Stimulated activated CD4-positive, alpha-beta T cell treated with anti-CD3 and anti-CD28 coated beads, Interleukin-12 subunit alpha, Interleukin-12 subunit beta, amount 100 ng/mL, for 4 hours (primary cell): ENCODE measurements at regions not wholly inside any gene's neighbourhood (a gene's known extent, or its start where the extent isn't known, plus 50 kb on each side); places are given as distances from the start of the nearest gene placed in this dataset.

Experiments
- DNase-seq: peaks from one replicate; pipeline ENCODE4 v3.0.0-alpha.2; 2020

DNA sequence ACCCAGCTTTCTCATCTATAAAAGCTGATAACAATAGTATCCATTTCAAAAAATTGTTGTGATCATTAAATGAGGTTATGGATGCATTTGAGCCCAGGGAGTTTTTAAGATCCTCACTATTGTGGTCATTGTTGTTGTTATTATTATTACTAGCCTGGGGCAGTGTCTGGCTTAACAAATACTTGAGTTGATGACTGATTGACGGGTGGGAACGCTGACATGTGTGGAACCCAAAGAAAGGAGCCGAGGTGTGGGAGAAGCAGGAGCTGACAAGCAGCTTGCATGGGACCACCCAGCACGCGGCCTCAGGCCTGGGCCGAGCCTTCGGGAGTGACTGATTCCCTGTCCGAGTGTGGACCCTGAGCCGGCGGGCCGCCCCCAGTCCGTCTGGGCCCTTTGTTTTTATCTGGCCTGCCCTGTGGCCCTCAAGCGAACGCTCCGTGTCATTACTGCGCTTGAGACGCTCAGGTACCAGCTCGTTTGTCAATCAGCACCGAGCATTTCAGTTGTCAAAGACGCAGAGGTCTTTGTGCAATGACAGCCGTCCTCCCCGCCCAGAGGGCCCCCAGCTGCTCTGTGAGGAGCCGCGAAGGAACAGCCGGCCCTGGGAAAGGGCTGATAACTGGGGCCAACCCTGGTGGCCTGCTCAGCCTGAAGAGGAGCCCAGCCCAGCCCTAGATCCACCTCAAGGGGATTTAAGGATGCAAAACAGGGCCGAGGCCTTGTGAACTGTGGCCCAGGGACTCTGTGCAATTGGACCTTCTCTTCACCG, 132.9 kb upstream of the FOXF1 start:
- no peak for DNase-seq

DNA sequence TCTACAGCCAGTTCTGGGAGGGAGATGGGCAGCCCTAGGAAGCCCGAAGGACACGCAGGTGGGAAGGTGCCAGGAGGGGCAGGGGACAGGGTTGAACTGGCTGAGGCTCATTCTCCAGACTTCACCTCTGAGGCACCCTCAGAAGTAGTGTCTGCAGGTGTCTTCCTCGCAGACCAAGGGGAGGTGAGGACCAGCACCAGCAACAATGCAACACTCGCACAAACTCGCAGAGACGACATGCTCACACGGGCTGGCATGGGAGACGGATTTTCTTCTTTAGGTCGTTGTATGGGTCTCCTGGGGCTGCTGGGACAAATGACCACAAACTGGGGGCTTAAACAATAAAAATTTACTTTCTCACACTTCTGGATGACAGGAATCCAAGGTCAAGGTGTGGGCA, 132.2 kb upstream of the FOXF1 start:
- DNase-seq, result no peak

DNA sequence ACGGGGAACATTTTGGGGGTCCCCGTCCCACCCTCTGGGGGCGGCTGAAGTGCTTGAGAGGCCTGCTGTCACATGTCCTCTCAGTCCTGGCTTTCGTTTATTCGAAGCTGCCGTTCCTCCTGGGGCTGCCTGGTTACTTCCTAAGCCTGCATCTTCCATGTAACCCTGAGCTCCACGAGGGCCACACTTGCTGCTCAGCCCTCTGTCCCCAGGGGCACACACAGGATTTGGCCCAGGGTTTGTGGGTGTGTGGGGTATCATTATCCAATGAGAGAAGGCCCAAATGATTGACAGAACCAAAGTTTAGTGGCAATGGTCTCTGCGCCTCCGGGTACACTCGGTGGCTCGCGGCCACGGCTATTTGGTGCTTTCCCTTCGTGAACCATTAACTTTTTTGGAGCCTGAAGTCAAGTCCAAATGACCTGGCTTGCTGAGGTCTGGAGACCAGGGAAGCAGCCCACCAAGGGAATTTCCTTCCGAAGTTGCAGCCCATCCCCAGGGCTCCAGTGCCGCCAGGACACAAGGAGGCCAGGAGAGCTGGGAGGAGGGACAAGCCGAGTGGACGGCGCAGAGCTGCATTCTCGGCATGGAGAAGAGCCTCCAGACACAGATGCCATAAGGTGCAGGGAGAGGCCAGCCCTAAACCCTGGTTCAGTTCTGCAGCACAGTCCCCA, 131.4 kb upstream of the FOXF1 start:
- DNase-seq, result no peak

DNA sequence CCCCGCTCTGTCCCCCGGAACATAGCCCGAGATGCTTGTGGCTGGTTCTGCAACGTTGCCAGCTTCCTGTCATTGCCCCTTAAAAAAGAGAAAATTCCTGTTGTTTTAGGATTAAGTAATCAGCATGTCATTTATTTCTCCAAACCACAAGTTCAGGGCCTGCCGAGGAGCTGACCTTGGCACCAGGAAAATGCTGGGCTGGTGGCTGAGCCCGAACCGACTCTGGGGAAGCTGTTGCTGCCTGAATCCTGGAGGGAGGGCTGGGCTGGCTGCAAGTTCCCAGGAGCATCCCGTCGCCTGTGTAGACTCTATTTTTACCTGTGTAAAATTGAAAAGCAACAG, 130.9 kb upstream of the FOXF1 start:
- no peak for DNase-seq

DNA sequence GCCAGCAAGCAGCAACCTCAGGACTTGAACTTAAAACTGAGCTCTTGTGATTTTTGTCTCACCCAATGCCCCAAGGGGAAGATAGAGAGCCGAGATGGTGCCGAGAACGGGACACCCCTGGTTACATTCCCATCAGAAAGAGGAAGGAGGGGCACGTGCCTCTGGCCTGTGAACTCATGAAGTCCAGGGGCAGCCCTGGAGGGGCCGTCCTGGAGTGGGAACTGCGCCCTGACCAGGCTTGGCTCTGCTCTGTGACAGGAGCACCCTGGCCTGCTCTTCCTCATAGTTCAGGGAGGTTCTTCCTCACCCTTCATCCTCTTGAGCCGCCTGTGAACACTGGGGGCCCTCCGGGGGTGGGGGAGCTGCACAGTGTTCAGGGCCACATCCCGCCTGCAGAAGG, 130.3 kb upstream of the FOXF1 start:
- DNase-seq, result no peak

DNA sequence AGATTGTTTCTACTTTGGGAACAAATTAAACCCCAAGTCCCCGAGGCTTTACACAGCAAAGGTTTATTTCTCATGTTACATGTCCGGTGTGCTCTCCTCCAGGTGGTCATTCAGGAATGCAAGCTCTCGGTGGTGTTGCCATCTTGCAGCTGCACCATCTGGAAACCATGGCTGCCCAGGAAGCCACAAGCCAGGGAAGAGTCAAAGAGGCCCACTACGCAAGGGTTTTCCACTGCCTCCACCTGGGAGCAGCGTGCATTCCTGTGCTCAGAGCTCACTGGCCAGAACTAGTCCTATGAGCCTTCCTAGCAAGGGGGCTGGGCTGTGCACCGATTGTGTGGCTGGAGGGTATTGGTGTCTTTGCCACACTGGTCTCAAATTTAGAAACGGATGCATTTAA, 128.8 kb upstream of the FOXF1 start:
- no peak for DNase-seq

DNA sequence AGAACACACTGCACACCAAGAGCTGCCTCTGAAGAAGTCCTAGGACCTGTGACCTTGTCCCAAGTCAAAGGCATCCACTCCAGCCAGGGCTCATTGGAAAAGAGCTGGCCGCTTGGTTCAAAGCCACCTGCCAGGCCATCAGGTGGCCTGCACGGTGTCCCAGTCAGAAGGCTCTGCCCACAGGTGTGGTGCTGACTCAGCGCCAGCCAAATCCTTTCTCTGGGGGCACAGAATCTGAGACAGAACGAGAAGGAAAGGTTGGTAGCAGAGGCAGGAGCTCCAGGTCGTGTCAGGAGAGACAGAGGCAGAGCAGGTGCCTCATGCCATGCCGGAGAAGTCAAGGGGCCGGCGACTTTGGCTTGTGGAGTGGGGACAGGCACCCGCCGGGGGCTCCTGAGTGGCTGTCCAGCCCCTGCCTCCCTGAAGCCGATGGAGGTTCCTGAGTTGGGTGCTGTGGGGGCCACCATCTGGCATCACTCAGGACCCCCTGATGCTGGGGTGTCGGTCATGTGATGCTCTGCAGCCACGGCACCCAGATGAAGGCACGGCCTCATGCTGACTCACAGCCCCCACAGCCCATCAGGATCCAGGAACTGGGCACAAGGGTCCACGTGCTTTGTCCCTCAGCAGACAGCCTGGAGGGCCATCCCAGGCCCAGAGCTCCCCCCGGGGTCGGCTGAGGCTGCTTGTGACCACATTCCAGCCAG, 128.1 kb upstream of the FOXF1 start:
- DNase-seq, result no peak

DNA sequence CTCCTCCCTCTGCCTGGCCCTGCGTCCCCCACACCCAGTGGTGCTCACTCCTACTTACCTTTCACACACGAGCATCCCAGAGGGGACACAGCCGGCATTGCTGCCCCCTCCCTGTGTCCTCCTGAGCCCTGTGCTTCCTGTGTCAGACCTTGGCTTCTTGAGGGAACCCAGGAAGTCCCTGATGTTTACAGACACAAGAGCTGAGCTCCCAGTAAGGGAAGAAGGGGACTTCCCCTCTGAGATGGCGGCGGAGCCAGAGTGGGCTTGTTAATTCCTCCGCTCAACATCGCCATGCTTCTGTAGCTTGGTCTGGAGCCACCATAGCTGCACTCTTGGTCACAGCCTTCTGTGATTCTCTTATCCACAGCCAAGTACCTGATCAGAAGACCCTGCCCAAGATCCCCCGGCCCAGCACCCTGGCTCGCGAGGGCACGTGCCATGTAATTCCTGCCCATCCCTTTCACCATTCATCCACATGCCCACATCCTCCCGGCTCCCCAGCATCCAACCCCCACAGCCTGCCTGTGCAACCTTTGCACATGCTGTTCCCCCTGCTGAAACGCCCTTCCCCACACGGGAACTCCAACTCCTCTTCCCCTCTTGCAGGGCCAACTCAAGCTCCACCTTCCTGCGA, 127.4 kb upstream of the FOXF1 start:
- DNase-seq, result no peak

DNA sequence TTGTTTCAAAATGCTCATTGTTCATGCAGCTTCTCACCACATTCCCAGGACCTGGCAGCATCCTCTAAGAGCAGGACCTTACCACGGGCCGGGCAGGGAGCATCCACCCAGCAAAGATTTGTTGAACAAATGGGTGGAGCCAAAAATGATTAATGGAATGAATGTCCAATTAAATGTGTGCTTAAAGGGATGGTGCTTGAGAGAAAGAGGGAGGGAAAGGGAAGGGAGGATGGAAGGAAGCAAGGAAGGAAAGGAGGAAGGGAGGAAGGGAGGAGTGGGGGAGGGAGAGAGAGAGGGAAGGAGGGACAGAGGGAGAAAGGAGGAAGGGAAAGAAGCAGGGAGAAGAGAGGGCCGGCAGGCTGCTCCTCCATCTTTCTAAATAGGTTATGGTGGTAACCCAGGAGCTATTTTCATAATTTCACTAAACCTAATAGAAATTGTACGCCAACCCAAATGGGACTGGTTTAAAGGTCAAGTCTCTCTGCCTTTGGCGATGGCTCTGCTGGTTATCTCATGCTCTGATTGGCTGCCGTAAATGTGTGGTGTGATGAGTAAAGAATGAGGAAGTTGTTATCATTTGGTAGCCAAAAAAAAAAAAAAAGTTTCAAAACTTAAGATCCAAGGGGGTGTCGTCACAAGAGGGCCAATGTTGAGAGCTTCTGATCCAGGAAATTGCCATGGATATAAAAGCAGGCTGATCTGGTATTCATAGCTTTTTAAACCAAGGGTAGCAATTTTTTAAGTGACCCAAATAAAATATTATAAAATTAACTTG, 126.7 kb upstream of the FOXF1 start:
- no peak for DNase-seq

DNA sequence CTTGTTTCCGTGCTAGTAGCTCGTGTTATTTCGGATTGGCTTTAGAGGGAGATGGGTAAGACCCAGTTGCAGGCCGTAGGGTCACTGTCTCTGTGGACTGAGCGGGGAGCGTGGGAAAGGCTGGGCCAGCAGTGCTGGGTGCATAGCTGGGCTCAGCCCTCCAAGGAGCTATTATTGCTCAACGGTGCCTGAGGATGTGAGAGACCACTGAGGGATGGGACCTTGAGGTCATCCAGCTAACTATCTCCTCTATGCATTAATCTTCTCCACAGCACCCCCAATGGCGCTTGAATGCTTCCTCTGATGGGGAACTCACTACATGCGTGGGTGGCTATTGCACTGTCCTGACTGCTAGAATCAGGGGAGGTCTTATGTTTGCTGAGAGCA, 126.1 kb upstream of the FOXF1 start:
- DNase-seq, result no peak

DNA sequence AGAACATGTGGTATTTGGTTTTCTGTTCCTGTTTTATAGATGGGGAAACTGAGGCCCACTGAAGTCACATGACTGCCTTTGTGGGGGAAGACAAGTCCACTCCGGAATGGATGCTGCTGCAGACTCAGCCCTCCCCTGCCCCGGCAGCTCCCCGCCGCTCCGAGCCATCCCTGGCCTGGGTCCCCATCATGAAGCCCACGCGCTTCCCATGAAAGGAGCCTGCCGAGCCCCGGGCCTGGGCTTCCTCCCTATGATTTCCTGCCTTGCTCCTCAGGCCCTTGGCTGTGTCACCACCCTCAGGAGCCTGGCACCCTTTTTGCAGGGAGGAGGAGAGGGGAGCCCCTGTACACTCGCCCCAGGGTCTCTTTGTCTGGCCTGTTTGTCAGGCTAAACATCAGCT, 125.3 kb upstream of the FOXF1 start:
- DNase-seq, result no peak

DNA sequence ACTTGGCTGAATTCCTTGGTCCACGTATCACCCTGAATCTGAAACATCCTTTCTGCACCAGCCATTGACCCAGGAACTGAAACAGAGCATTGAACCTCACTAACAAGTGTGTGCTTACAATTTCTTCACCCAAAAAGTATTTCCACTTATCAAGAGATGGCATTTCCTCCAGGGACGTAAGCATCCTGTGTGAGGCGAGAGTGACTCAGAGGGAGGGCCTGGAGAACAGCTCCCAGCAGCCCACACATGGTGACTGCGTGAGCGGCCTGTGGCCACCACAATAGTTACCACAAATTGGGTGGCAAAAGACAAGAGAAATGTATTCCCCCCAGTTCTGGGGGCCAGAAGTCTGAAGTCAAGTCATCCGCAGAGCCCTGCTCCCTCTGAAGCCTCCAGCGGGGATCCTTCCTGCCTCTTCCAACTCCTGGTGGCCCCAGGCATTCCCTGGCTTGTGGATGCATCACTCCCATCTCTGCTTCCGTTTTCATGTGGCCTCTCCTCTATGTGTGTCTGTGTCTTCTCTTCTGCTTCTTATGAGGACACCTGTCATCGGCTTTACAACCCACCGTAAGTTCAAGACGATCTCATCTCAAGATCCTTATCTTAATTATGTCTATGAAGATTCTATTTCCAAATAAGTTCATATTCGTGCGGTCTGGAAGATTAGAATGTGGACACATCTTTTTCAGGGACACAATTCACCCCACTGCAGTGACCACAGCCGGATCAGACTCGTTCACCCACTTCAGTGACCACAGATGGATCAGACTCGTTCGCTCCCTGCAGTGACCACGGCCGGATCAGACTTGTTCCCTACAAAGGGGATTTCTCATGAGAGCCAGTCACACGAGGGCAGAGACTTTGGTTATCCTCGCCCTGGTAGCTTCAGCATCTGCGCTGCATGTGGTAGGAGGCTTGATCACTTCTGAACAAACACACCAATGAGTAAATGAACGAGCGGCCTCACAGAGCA, 122.6 kb upstream of the FOXF1 start:
- DNase-seq, result no peak

DNA sequence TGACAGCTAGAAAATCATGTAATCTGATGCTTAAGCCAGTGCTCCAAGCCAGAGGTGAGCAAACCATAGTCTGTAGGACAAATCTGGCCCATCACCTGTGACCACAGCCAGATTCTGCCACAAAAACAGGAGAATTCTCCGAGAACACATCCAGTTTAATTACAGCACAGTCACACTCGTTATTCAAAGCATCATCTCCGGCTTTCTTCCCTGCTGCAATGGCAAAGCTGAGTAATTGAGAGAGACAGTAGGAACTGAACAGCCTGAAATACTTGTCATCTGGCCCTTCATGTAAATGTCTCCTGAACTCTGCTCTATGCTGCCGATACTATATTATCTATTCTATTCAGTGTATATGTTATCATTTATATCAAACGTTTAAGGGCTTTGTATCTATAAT, 121.4 kb upstream of the FOXF1 start:
- DNase-seq, result no peak

DNA sequence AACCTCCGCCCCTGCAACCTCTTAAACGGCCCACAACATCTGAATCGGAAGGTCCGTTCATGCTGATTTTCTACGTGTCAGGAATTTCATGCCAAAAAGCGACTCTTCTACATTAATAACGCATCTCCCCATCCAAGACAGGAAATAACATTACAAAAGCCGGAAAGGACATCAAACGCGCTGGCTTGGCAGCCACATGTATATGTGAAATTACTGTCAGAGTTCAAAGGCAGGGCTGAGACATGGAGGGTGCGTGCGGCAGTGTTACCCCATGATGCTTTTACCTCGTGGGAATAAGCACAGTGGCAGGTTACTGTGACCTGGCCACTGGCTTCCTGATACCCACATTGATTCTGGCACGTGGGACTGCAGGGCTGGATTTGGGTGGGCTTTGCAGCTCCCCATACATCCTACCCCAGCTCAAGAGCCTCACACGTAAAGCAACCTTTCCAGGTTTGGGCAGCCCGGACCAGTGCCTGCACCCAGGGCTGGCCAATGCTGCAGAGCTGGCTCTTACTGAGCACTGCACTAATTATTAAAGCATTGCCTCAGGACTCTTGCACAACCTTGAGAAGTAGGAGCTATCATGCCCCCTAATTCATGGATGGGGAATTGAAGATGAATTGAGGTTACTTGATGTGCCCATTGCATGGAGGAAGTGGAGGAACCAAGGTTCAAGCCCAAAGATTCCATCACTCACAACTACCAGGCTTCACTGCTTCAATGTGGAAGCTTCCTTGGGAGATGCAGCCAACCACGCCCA, 120.6 kb upstream of the FOXF1 start:
- no peak for DNase-seq

DNA sequence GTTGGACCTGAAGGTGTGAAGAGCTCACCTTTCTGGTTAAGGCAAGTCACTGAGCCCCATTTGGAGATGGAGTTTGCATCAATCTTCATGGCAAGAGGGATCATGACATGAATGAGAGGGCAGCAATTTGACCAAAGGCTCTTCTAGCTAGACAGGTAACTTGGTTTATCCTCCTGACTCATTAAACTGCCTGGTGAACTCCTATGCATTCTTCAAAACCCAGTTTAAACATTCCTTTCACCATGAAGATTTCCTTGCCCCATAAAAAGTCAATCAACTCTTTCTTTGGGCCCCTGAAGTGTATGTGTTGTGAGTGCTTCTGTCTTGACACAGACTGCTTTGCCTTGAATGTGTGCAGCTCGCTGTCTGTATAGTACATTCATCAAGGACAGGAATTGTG, 120.0 kb upstream of the FOXF1 start:
- no peak for DNase-seq

DNA sequence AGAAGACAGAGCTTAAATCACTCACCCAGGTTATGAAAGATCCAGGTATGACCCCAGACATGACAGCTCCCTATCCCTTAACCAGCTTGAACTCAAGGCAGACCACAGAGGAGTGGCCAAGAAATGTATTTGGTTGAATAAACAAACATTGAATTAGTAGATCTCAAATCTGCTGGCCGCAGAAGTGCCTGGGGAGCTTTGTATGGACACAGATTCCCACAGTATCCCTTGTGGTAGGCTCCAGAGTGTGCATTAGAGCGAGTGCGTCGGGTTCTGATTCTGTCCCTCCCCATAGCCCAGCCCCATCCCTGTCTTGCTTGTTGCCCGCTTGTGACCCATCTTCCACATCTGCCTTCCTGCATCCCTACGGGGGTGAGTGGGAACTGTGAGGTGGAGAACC, 118.8 kb upstream of the FOXF1 start:
- DNase-seq, result no peak

DNA sequence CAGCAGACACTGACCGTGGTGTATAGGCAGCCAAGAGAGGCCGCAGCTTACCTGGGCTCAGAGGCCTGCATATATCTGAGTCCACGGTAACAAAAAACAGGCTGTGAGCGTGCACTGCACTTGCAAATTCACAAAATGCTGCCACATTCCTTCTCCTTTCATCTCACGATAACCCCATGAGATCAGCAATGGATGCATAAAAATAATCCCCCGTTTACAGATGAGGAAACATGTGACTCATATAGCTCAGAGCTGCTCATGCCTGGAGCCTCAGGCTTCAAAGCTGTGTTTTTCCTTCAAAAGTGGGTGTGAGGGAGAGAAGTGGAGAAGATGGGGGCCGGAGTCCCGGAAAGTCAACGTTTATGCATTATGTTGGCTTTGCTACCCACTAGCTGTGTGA, 118.3 kb upstream of the FOXF1 start:
- DNase-seq, result no peak

DNA sequence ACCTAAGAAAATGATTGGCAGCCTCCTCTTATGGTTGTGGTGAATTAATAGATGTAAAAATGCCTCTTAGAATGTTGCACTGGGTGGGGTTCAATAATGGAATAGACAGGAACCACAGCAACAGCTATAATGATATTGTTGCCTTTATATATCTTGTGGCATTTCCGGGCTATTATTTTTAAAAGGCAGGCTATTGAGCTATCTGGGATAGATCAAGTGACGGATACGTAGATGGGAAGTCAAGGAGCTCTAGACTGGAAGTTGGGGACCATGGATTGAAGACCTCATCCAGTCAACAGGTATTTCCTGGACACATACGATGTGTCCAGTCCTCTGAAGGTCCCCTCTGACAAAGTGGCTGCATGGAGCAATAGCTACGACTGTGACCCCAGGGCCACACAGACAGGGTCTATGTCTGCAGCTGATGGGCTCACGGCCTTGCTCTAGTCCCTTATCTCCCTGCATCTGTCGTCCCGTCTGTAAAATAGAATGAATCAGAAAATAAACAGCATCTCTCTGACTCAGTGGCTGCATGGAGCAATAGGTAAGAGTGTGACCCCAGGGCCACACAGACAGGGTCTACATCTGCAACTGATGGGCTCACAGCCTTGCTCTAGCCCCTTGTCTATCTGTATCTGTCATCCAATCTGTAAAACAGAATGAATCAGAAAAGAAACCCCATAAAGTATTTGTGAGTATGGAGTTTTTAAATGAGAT, 117.7 kb upstream of the FOXF1 start:
- DNase-seq, result no peak

DNA sequence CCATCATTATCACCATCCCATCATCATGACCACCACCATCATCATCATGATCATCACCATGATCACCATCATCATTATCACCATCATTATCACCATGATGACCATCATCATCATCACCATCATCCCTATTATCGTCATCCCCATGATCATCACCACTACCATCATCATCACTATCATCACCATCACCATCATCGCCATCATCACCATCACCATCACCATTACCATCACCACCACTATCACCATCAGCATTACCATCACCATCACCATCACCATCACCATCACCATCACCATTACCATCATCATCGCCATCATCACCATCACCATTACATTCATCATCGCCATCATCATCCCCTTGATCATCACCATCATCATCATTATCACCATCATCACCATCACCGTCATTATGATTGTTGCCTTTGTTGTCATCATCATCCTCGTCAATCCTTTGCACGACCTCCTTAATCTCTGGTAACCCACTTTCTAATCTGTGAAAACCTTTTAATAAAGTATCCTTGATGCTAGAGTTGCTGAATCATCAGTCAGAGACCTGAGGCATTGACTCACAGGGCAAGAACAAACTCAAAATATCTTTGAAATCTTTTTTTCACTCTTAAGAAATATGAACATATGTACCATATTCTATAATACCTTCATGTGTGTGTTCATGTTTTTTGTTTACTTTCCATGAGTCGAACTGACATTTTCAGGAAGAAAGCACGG, 116.3 kb upstream of the FOXF1 start:
- DNase-seq, result no peak

DNA sequence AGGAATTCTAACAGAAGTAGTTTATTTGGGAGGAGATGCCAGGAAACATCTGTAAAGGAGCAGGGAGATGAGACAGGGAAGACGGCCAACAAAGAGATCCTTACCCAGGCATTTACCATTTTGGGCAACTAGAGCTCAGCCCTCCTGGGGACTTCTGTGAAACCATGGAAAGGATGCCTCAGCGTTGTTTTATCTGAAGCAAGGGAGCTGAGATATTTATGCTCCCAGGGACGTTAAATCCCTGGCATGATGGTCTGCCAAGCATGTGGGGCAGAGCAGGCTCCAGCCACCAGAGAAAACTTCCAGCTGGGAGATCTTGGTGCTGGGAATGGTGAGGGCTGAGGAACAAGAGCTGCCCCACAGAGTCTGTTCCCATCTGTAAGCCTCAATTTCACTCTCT, 114.8 kb upstream of the FOXF1 start:
- DNase-seq, result no peak
